Vagina (tissue), 2 donors: ENCODE measurements at regions not wholly inside any gene's neighbourhood (a gene's known extent, or its start where the extent isn't known, plus 50 kb on each side); places are given as distances from the start of the nearest gene placed in this dataset.

ENCODE experiments used
- CTCF ChIP-seq, 3 experiments: fragments of 450-650 bp in 2 of 3; fragments of 200-600 bp in 1 of 3; sonication (generic) in 1 of 3; IDR thresholded peaks; one replicate each; pipeline ENCODE4 v1.5.1; 2017 to 2019; ENCODE audit warnings: antibody characterized with exemption in 3 of 3, mild to moderate bottlenecking in 2 of 3, moderate library complexity in 2 of 3
- POLR2A ChIP-seq, 2 donors: fragments of 450-650 bp; IDR thresholded peaks; one replicate each; pipeline ENCODE4 v1.6.1; 2017; ENCODE audit warnings: antibody characterized with exemption in 2 of 2, mild to moderate bottlenecking in 2 of 2, moderate library complexity in 2 of 2
- POLR2AphosphoS5 ChIP-seq, 2 donors: sonication (generic); formaldehyde crosslinking; IDR thresholded peaks; one replicate each; pipeline ENCODE4 v1.9.0; 2017; ENCODE audit warnings: antibody characterized with exemption in 2 of 2, mild to moderate bottlenecking in 2 of 2, low read depth in 1 of 2; ENCODE audit not compliant: insufficient read depth in 1 of 2

GRCh38 chr20:51148941-51149340 lies 126.0 kb upstream of the KCNG1 start:
- TF ChIP-seq CTCF (IDR thresholded peaks at IDR 0.05): no peak
- no peak for TF ChIP-seq POLR2AphosphoS5 (IDR thresholded peaks at IDR 0.05; ENCODE audit: insufficient read depth in 1 of 2, low read depth in 1 of 2)
- TF ChIP-seq POLR2A (IDR thresholded peaks at IDR 0.05): no peak
